Hematopoietic multipotent progenitor cell treated with erythropoietin and hydrocortisone succinate and interleukin-3 and kit ligand, for 8 days (in vitro differentiated cells): ENCODE measurements at regions not wholly inside any gene's neighbourhood (a gene's known extent, or its start where the extent isn't known, plus 50 kb on each side); places are given as distances from the start of the nearest gene placed in this dataset.

Source experiments
- DNase-seq: peaks from one replicate; pipeline ENCODE4 v3.0.0-alpha.2; 2015

DNA sequence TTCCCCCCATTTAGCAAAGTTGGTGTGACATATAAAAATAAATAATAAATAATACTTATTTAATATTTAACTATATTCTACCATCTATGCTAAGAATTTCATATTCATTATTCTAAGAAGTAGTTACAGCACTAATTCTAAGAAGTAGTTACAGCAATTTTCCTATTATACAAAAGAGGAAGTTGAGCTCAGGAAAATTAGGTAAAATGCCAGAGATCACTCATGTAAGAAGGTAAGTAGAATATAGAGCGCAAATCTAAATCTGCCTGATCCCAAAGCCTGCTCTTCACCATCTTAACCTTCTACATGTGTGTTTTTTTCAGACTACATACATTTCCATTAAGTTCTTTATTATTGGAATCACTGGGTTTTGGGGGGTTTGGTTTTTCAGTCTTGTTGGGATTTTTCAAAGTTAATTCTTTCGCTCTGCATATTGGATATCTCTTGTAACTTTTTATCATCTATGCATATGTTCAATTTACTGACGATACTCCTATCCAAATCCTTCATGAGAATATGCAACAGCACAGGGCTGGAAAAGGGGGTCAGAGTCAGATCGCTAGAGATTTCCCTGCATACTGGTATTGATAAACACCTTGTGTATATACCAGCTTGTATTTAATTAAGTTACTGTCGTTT lies 852.1 kb downstream of the MAT2B start:
- peak; percentile 54 for DNase-seq

- DNase-seq: peak; percentile 62
Measured at GRCh38 chr5:164358531-164359259, 853.3 kb downstream of the MAT2B start.

- DNase-seq: no peak
Measured at GRCh38 chr5:164359260-164360255, 854.1 kb downstream of the MAT2B start.

GRCh38 chr5:164360589-164360988 lies 855.2 kb downstream of the MAT2B start:
- peak; percentile 3 for DNase-seq

GRCh38 chr5:164361986-164362385 lies 856.6 kb downstream of the MAT2B start:
- DNase-seq: no peak

DNA sequence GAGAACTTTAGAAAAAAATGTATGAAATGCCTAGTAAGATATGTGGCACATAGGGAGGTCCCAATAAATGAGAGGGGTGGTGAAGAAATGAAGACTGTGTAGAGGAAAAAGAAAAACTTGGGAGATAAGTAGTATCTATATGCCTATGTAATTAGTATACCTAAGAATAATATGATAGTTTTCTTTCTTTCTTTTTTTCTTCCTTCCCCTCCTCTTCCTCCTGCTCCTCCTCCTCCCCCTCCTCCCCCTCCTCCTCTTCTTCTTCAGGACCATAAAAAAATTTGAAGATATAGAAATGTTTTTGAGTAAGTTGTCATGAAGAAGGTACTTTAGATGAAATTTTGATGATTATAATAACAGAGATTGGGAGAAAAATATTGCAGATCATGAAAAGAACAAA lies 857.4 kb downstream of the MAT2B start:
- DNase-seq: no peak

- DNase-seq: no peak
Measured at GRCh38 chr5:164364237-164365208, 859.1 kb downstream of the MAT2B start.

GRCh38 chr5:164370841-164371240 lies 865.4 kb downstream of the MAT2B start:
- no peak for DNase-seq

- DNase-seq: no peak
Measured at GRCh38 chr5:164372892-164373291, 867.5 kb downstream of the MAT2B start.

DNA sequence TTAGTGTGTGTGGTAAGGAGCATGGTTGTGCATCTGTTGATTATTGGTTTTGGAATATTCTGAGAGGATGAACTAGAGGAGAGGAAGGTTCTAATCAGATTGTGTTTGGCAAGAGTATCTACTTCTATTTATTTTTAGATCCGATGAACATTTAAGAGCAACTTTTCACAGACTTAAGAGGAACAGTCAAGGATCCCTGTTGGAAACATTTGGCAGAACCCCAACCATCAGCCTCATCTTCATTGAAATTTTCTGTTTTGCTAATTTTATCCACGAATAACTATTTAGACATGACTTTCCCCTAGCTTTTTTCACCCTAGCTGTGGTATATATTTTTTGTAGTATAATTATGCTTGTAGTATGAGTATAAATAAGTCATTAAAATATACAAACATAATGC lies 868.5 kb downstream of the MAT2B start:
- no peak for DNase-seq

GRCh38 chr5:164375051-164375450 lies 869.6 kb downstream of the MAT2B start:
- no peak for DNase-seq

DNA sequence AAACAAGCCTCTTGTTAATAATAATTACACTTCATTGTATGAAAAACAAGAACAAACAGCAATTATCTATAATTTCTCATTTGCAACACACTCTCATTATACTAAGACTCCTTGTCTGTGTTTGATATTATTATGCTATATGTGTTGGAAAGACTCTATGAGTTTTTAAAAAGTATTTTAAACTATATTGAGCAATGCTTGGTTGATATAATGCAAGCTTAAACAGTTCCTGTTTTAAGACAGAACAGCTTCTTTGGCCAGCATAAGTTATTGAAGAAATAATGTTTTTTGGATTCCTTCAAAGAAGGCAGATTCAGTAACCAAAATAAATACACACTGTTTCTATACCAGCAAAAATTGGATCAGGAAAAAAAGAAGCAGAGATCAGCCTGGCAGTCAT lies 871.4 kb downstream of the MAT2B start:
- DNase-seq: no peak

GRCh38 chr5:164377746-164378145 lies 872.3 kb downstream of the MAT2B start:
- DNase-seq: no peak

- no peak for DNase-seq
Measured at GRCh38 chr5:164383662-164384061, 878.2 kb downstream of the MAT2B start.

DNA sequence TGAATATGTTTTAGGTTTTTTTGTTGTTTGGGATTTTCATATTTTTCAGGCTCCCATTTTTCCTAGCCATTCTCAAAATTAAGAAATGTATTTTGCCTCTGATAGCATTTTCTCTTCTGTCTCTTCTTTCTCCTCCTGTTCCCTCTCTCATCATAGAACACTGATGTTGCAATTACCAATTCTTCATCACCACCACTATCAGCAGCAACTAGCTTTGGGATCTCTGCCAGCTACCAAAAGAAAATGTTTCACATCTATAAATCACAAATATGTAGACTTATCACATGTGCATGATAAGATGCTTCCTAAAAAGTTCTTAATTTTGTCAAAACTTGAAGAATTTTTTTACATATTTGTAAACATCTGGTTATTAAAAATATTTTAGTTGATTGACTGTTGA lies 887.1 kb downstream of the MAT2B start:
- no peak for DNase-seq

DNA sequence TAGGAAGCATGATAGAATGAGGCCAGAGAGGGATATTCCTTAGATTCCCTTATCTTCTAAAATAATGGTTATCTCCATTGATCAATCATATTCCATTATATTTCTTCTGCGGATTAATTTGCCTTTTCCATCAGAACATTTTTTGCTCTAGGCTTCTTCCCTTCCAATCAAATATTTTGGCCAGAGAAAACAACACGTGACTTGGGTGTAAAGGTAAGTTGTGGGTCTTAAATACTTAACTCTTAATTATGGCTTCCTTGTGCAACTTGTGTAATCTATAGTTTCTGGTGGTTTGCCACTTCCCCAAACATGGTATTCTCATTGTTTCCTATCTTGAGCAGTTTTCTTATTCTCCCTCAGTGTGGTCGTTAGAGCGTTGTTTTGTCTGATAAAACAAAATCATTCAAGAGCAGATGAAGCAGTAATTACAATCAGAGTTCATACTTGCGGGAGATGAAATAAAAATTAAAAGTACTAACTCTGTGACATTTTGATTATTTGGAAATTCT lies 889.3 kb downstream of the MAT2B start:
- peak; percentile 13 for DNase-seq

GRCh38 chr5:164412531-164412930 lies 907.1 kb downstream of the MAT2B start:
- DNase-seq: no peak

GRCh38 chr5:164420161-164420560 lies 914.7 kb downstream of the MAT2B start:
- DNase-seq: no peak

- DNase-seq: peak; percentile 9
Measured at GRCh38 chr5:164422400-164422799, 917.0 kb downstream of the MAT2B start.

- no peak for DNase-seq
Measured at GRCh38 chr5:164431634-164432304, 926.4 kb downstream of the MAT2B start.

DNA sequence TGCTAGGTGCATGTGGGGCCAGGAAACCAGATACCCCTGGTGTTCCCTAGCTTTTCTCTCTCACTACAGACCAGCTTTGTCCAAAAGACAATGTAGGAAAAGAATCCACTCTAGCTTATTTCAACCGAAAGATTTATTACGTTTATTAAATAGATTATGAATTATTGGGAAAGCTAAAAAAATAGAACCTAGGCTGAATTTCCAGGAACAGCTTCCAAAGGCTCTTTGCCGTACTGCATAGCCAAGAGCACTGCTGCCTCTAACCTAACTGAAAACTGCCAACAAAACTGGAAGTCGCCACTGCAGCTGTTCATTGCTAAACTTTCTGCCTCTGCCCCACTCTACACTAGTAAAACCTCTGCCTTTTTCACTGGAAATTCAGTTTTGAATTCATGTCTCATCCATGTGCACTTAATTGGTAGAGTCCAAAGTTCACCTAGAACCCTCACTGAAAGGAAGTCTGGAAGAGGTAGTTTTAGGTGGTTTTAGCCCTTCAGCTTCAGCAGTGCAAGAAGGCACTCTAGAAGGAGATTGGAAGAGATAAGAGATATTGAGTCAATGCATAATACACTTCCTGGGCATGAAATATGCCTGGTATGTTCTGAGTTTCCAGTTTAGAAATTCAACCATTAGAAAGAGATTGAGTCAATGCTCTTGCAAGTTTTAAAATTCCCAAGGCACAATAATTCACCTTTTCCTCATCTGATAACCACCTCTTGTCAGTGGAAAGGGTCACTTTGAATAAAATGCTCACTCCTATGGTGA lies 927.9 kb downstream of the MAT2B start:
- no peak for DNase-seq
